ENCODE measurements at regions not wholly inside any gene's neighbourhood (a gene's known extent, or its start where the extent isn't known, plus 50 kb on each side); places are given as distances from the start of the nearest gene placed in this dataset.
A peak's percentile ranks its signal among the peaks of the same experiment; 100 is the strongest.

DNA sequence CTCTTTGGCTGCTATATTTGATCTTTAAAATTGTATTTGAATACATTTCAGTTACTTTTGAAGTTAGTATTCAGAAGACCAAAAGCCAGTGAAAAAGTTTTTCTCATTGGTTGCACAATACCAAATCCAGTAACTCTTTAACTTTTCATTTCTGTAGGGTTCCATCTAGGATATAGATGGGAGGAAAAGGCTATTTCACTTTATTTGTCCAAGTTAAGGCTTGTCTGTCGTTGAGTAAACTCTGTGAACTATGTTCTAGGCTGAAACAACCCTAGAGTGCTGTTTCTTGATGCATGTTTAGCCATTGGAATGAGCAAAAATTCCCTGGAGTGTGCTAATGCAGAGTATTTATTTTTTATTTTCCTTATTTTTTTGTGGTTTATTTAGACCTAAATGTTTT, 834.7 kb upstream of the KCND2 start:
- ChIA-PET POLR2A (ENCODE audit: low non-redundant PET) (no interaction called here), CTCF (no interaction called here)
- H3K27ac ChIP-seq = no peak overlapping the region
- TF ChIP-seq, protein P1, sequence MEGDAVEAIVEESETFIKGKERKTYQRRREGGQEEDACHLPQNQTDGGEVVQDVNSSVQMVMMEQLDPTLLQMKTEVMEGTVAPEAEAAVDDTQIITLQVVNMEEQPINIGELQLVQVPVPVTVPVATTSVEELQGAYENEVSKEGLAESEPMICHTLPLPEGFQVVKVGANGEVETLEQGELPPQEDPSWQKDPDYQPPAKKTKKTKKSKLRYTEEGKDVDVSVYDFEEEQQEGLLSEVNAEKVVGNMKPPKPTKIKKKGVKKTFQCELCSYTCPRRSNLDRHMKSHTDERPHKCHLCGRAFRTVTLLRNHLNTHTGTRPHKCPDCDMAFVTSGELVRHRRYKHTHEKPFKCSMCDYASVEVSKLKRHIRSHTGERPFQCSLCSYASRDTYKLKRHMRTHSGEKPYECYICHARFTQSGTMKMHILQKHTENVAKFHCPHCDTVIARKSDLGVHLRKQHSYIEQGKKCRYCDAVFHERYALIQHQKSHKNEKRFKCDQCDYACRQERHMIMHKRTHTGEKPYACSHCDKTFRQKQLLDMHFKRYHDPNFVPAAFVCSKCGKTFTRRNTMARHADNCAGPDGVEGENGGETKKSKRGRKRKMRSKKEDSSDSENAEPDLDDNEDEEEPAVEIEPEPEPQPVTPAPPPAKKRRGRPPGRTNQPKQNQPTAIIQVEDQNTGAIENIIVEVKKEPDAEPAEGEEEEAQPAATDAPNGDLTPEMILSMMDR (conservative IDR thresholded peaks at IDR 0.05; ENCODE audit: low read depth) = no peak
- no peak for DNase-seq (ENCODE audit: low spot score)

DNA sequence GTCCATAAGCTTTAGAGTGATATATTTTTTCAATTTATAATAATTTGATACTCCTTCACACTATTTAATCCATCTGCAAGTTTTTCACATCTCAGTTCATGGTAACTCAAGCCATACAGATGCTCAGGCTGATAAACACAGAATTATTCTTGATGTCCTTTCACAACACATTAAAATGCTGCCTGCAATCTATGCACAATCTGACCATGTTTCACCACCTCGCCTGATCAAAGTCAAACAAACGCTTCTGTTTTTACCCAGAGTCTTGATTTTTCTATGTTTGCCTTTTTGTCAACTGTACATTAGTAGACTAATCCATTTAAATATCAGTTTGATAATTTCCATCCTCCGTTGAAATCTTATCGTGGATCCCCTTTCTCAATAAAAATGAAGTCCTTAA, 833.8 kb upstream of the KCND2 start:
- H3K27ac ChIP-seq = no peak overlapping the region
- TF ChIP-seq, protein P1 (conservative IDR thresholded peaks at IDR 0.05; ENCODE audit: low read depth) = no peak
- CTCF ChIA-PET = no interaction called here
- no peak for DNase-seq (ENCODE audit: low spot score)
- POLR2A ChIA-PET (ENCODE audit: low non-redundant PET) = no interaction called here

DNA sequence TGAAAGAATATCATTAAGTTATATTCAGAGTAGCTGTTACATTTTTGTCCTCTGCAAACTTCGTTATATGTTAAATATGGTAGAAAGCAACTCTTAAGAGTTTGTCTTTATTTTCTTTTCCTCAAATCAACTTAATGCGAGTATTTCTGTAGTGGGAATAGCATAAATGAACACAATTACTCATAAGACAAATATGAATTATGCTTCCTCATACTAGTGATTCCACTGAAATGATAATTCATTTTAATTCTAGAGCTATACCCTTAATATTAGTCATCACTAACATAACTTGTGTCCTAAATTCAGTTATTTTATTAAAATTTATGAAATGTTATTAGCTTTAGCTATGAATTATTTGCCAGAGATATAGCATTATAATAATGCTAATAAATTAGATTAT, 820.6 kb upstream of the KCND2 start:
- TF ChIP-seq, protein P1 (conservative IDR thresholded peaks at IDR 0.05; ENCODE audit: low read depth) = no peak
- POLR2A ChIA-PET (ENCODE audit: low non-redundant PET) = no interaction called here
- no peak for DNase-seq (ENCODE audit: low spot score)
- no peak overlapping the region for H3K27ac ChIP-seq
- CTCF ChIA-PET = interaction anchor here (0.7 kb wide), 1 partner anchor 14 kb away, joined by 3 read pairs; no protein-coding TSS in a partner anchor

DNA sequence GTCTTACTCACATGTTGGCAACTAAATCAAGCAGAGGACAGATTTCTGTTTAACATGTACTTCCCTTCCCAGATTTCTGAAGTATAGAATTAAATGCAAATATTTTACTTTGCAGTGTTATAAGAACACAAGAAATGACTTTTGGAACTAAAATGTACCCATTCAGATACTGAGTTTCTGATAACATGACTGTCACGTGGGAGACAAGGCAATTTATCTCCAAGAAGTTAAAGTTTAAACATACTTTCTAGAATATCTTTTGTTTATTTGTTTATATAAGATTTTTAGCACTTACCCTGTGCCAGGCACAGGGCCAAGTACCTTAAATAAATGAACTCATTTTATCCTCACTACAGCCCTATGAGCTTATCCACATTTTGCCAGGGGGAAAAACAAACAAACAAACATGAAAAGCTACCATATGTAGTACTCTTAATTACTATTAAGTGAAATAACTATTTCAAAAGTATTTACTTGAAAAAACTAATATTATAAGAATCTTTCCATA, 807.1 kb upstream of the KCND2 start:
- ChIA-PET POLR2A (ENCODE audit: low non-redundant PET) (no interaction called here), CTCF (interaction anchor here (0.6 kb wide), 1 partner anchor 14 kb away, joined by 3 read pairs; no protein-coding TSS in a partner anchor)
- no peak for DNase-seq (ENCODE audit: low spot score)
- no peak overlapping the region for H3K27ac ChIP-seq
- TF ChIP-seq, protein P1 (conservative IDR thresholded peaks at IDR 0.05; ENCODE audit: low read depth) = no peak

DNA sequence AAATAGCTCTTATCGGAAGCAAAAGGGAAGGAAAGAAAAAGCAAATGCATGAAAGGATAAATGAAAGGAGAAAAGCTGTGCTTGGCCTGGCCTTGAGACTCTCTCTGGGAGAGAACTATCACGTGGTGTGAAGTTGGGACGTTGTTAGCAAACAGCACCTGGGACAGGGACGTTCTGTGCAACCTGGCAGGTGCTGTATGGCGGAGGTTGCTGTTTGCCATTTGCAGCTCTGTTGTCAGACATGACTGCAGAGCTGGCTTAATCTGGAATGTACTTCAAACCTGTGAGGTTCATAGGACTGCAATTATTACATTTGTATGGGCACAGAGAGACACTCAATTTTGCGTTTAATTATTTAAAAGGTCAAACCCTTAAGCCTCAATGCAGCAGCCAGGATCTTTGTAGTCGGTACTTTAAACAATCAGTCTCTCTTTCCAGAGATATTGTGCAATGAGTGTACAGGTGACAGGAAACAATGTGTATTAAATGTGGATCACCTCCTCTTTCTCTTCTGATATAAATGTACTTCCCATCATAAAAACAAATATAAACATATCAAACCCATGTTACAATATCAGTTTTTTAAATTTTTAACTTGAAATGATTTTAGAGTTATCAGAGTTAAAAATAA, 800.5 kb upstream of the KCND2 start:
- TF ChIP-seq, protein P1 (conservative IDR thresholded peaks at IDR 0.05; ENCODE audit: low read depth) = no peak
- no peak for DNase-seq (ENCODE audit: low spot score)
- H3K27ac ChIP-seq = no peak overlapping the region
- ChIA-PET CTCF (interaction anchor here (0.6 kb wide), 1 partner anchor 51 kb away, joined by 3 read pairs; no protein-coding TSS in a partner anchor), POLR2A (ENCODE audit: low non-redundant PET) (interaction anchor here (0.6 kb wide), 1 partner anchor 134 kb away, joined by 3 read pairs; no protein-coding TSS in a partner anchor)

DNA sequence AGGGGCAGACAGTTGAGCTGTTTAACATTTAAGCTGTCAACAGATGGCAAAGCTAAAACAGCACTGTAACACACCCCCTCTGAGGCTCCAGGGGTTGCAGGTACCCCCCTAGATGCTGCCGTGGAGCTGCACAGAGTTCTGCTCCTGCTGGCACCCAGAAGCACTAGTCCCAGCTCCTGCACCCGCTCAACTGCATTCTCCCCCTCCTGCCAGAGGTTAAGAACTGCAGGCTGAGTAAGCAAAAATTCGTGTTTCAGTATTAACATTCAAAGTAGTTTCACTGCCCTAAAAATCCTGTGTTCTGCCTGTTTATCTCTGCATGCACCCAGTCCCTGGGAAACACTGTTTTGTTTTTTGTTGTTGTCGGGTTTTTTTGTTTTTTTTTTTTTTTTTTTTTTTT, 790.8 kb upstream of the KCND2 start:
- TF ChIP-seq, protein P1 (conservative IDR thresholded peaks at IDR 0.05; ENCODE audit: low read depth) = no peak
- peak; percentile 1 for DNase-seq (ENCODE audit: low spot score)

More for the DNA sequence above, 790.8 kb upstream of the KCND2 start:
- ChIA-PET POLR2A (ENCODE audit: low non-redundant PET) (no interaction called here), CTCF (no interaction called here)
- H3K27ac ChIP-seq = no peak overlapping the region

All from RWPE1 (cell line).